Loucy (cell line): ENCODE measurements at regions not wholly inside any gene's neighbourhood (a gene's known extent, or its start where the extent isn't known, plus 50 kb on each side); places are given as distances from the start of the nearest gene placed in this dataset.

Experiments used
- EZH2phosphoT487 ChIP-seq: fragments of 200-600 bp; IDR thresholded peaks from 2 replicates; pipeline ENCODE4 v1.6.1; 2018; ENCODE audit warnings: antibody characterized with exemption, mild to moderate bottlenecking, moderate library complexity, borderline replicate concordance
- TF ChIP-seq, protein P1 (sequence below): fragments of 200-600 bp; sonication (generic); conservative IDR thresholded peaks from 2 replicates; pipeline ENCODE4 v1.5.1; 2014; ENCODE audit warnings: mild to moderate bottlenecking, antibody characterized with exemption, low read length

DNA sequence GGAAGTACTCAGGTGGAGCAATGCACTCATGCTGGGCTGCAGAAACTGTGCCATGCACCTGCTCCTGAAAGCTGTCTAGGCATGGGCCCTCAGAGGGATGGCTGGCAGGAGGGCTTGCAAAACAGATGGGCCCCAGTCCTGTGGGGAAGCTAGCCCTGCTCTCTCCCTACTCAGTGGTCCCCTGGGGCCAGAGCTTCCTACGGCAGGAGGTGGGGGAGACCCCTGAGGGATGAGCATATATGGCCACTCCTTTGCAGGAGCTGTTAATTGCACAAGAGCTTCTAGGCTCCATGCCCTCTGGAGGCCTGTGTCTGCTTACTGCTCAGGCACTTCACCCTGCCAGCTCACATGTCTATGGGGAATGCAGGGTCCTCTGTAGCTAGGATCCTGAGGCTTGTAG is 545.3 kb upstream of the PTPRD start:
- TF ChIP-seq, protein P1, sequence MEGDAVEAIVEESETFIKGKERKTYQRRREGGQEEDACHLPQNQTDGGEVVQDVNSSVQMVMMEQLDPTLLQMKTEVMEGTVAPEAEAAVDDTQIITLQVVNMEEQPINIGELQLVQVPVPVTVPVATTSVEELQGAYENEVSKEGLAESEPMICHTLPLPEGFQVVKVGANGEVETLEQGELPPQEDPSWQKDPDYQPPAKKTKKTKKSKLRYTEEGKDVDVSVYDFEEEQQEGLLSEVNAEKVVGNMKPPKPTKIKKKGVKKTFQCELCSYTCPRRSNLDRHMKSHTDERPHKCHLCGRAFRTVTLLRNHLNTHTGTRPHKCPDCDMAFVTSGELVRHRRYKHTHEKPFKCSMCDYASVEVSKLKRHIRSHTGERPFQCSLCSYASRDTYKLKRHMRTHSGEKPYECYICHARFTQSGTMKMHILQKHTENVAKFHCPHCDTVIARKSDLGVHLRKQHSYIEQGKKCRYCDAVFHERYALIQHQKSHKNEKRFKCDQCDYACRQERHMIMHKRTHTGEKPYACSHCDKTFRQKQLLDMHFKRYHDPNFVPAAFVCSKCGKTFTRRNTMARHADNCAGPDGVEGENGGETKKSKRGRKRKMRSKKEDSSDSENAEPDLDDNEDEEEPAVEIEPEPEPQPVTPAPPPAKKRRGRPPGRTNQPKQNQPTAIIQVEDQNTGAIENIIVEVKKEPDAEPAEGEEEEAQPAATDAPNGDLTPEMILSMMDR: no peak
- TF ChIP-seq EZH2phosphoT487: no peak
